ENCODE measurements at regions not wholly inside any gene's neighbourhood (a gene's known extent, or its start where the extent isn't known, plus 50 kb on each side); places are given as distances from the start of the nearest gene placed in this dataset.
A peak's percentile ranks its signal among the peaks of the same experiment; 100 is the strongest.
"Not testable (repeated sequence)": the region's sequence is repeated elsewhere in the genome, so short reads cannot be mapped to it uniquely, and the experiment has no call there.

DNA sequence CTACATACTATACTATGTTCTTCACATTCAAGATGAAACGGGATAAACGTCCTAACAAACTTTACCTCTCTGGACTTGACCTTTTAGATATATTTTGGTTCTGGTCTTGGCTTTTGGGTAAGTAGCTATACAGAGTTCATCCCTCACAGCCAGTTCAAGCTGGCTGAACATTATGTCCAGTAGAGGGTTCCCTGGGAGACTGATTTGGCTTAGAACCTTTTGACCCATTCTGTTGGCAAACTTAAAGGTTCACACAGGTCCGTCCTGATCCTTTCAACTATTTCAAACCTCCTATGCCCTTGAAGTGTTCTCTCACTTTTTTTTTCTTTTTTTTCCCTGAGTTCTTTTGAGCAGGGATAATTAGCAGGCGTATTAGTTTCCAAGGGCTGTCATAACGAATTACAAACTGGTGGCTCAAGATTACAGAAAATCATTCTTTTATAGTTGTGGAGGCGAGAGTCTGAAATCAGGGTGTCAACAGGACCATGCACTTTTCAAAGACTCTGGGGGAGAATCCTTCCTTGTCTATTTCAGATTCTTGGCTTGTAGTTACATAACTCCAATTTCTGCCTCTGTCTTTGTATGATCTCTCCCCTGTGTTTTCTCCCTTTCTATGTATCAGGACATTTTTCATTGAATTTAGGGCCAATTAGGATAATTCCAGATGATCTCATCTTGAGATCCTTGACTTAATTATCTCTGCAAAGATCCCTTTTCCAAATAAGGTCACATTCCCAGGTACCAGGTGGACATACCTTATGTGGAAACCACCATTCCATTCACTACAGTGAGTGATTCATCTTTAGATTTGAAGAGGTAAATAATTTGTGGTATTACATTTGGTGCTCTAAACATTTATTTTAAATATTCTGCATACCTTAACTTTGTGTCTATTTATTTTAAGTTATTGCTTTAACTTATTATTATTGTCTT lies 257.4 kb upstream of the USP25 start:
- H3K4me3 ChIP-seq, result no peak overlapping the region
- no peak for DNase-seq
- no peaks in the 10 kb centered on the region for H3K27me3 ChIP-seq
- no peaks in the 10 kb centered on the region for H3K36me3 ChIP-seq
- no peak for ATAC-seq
- 80 to 93% (median 85%) methylated on average over 6 of the region's 6 CpGs for WGBS, 4 donors
- no peak overlapping the region for H3K27ac ChIP-seq
- TF ChIP-seq POLR2A (IDR thresholded peaks at IDR 0.05), result no peak
- TF ChIP-seq, protein P1, sequence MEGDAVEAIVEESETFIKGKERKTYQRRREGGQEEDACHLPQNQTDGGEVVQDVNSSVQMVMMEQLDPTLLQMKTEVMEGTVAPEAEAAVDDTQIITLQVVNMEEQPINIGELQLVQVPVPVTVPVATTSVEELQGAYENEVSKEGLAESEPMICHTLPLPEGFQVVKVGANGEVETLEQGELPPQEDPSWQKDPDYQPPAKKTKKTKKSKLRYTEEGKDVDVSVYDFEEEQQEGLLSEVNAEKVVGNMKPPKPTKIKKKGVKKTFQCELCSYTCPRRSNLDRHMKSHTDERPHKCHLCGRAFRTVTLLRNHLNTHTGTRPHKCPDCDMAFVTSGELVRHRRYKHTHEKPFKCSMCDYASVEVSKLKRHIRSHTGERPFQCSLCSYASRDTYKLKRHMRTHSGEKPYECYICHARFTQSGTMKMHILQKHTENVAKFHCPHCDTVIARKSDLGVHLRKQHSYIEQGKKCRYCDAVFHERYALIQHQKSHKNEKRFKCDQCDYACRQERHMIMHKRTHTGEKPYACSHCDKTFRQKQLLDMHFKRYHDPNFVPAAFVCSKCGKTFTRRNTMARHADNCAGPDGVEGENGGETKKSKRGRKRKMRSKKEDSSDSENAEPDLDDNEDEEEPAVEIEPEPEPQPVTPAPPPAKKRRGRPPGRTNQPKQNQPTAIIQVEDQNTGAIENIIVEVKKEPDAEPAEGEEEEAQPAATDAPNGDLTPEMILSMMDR (IDR thresholded peaks at IDR 0.05), result no peak
- H3K9me3 ChIP-seq, result no peaks in the 10 kb centered on the region
- peaks cover 0 to 7% (median 0%) of the 10 kb centered on the region in 12 donors for H3K4me1 ChIP-seq
- intact Hi-C loops (cut with DNase I), result loop anchor here in 1 of 10 donors (10.0 kb wide), 1 partner anchor 58 kb away; no protein-coding TSS in a partner anchor

- H3K27me3 ChIP-seq, H3K36me3 ChIP-seq, H3K4me1 ChIP-seq, H3K4me3 ChIP-seq, DNase-seq, ATAC-seq, H3K27ac ChIP-seq, H3K9me3 ChIP-seq: not testable (repeated sequence)
- WGBS, 4 donors, result 89 to 97% (median 91%) methylated on average over 3 of the region's 3 CpGs
- intact Hi-C loops (cut with DNase I), result loop anchor here in 2 of 10 donors (5.0 to 10.0 kb wide), 2 partner anchors 63 to 415 kb away; partner anchors contain the start of gene NRIP1 (in 1 of the 2)
These were observed 252.0 kb upstream of the USP25 start for GRCh38 chr21:15477773-15478172.

- Histone ChIP-seq H3K27ac (no peak overlapping the region), H3K36me3 (no peaks in the 10 kb centered on the region), H3K27me3 (no peaks in the 10 kb centered on the region), H3K4me3 (no peak overlapping the region), H3K4me1 (peaks cover 0 to 5% (median 0%) of the 10 kb centered on the region in 12 donors), H3K9me3 (no peaks in the 10 kb centered on the region)
- TF ChIP-seq POLR2A (IDR thresholded peaks at IDR 0.05), result no peak
- TF ChIP-seq, protein P1 (IDR thresholded peaks at IDR 0.05), result no peak
- intact Hi-C loops (cut with DNase I), result loop anchor here in 7 of 10 donors (5.0 to 10.0 kb wide), 9 partner anchors 255 to 1225 kb away; partner anchors contain the start of genes NRIP1 (in 3 of the 7) and HSPA13 (in 1 of the 7)
- ATAC-seq, result no peak
- no peak for DNase-seq
- 91 to 96% (median 93%) methylated on average over 6 of the region's 6 CpGs for WGBS, 4 donors
These were observed 249.6 kb upstream of the USP25 start for GRCh38 chr21:15480160-15480559.

DNA sequence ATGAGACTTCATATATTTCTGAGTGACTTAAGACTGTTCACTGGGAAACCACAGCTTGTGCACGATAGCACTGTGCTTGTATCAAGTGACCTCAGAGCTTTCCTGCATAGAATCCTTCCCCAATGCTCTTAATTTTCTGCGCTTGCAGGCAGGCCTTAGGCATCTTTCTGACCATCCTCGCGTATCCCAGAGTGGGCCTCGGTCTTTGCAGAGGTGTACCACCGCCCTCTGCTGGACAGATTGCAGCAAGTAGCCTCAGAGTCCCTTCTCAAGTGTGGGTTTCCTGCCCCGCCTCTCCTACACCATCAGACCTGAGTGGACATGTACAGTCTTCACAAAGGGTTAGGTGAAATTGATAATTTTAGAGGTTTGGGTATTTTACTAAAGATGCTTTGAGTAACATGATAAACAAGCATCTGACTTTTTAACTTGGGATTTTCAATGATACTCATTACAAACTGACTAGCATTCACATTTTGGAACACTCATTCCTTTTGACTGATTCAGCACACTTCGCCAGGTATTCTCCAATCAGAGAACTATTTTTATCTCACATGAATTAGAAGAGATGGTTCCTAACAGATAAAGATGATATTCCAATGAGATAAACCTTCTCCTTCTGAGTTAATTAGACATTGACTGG lies 246.5 kb upstream of the USP25 start:
- H3K36me3 ChIP-seq, result no peaks in the 10 kb centered on the region
- ATAC-seq, result peak; percentile 92 to 100 (median 98)
- no peak overlapping the region for H3K27ac ChIP-seq
- intact Hi-C loops (cut with DNase I), result loop anchor here (1.0 to 10.0 kb wide), 15 partner anchors 258 to 1228 kb away; partner anchors contain the start of genes NRIP1 (in 5 of the 10) and HSPA13 (in 1 of the 10)
- WGBS, 4 donors, result 10 to 18% (median 14%) methylated on average over 8 of the region's 8 CpGs
- no peaks in the 10 kb centered on the region for H3K9me3 ChIP-seq
- TF ChIP-seq POLR2A (IDR thresholded peaks at IDR 0.05), result no peak
- TF ChIP-seq, protein P1 (IDR thresholded peaks at IDR 0.05), result peak; percentile 82 to 97 (median 92)
- H3K4me1 ChIP-seq, result peaks cover 0 to 5% (median 0%) of the 10 kb centered on the region in 12 donors
- no peaks in the 10 kb centered on the region for H3K27me3 ChIP-seq
- DNase-seq, result peak; percentile 87 to 91 (median 88)
- H3K4me3 ChIP-seq, result no peak overlapping the region

Data from heart left ventricle (tissue), 16 donors.